ENCODE measurements at regions not wholly inside any gene's neighbourhood (a gene's known extent, or its start where the extent isn't known, plus 50 kb on each side); places are given as distances from the start of the nearest gene placed in this dataset.

GRCh38 chr19:30222992-30223865 is 149.0 kb upstream of the ZNF536 start:
- TF ChIP-seq CTCF (IDR thresholded peaks at IDR 0.05; ENCODE audit: low read depth, low read length) = no peak
- no peak for TF ChIP-seq EZH2phosphoT487 (IDR thresholded peaks at IDR 0.05; ENCODE audit: low read depth)

All from OCI-LY3 (cell line).